CD4-positive, alpha-beta T cell (primary cell): ENCODE measurements at regions not wholly inside any gene's neighbourhood (a gene's known extent, or its start where the extent isn't known, plus 50 kb on each side); places are given as distances from the start of the nearest gene placed in this dataset.

Experiments used
- ATAC-seq: fragments of 200-7000 bp; cut with Tn5 transposase; one replicate; pipeline ENCODE4 v1.10.0; 2022; ENCODE audit warnings: mild to moderate bottlenecking; ENCODE audit not compliant: poor library complexity
- CTCF ChIA-PET: fragments of 350-600 bp; sonication (Branson Sonifier 250); formaldehyde crosslinking; loops from one replicate; lab custom pipeline; 2021; ENCODE audit warnings: antibody characterized with exemption, inconsistent platforms; lab: Charles Lee
- POLR2A ChIA-PET: fragments of 350-600 bp; sonication (Branson Sonifier 250); formaldehyde crosslinking; loops from one replicate; lab custom pipeline; 2021; ENCODE audit warnings: antibody characterized with exemption, inconsistent platforms; lab: Charles Lee
- DNase-seq, 14 experiments: peaks; one replicate each; pipeline ENCODE4 v3.0.0-alpha.2; 2013 to 2020; ENCODE audit warnings: mixed read lengths in 2 of 14
- H3K27ac ChIP-seq, 2 donors: one replicate each; pipeline versions ENCODE4 v1.5.1 to v1.7.0; 2013; ENCODE audit warnings: low read length in 2 of 2, low read depth in 1 of 2, mild to moderate bottlenecking in 1 of 2
- H3K27me3 ChIP-seq, 2 experiments: 1 replicate in 1 of 2; 2 replicates in 1 of 2; pipeline versions ENCODE4 v1.6.1 to v1.7.0; 2013; ENCODE audit warnings: low read length in 2 of 2, control low read depth in 1 of 2, mild to moderate bottlenecking in 1 of 2, moderate library complexity in 1 of 2; ENCODE audit not compliant: insufficient read depth in 2 of 2, control insufficient read depth in 1 of 2
- H3K36me3 ChIP-seq: one replicate; pipeline ENCODE4 v1.6.1; 2013; ENCODE audit warnings: low read length, control low read depth; ENCODE audit not compliant: insufficient read depth
- H3K4me1 ChIP-seq: one replicate; pipeline ENCODE4 v1.6.1; 2013; ENCODE audit warnings: low read length, control low read depth; ENCODE audit not compliant: insufficient read depth
- H3K4me3 ChIP-seq: one replicate; pipeline ENCODE4 v1.5.1; 2013; ENCODE audit warnings: mild to moderate bottlenecking, low read length, moderate library complexity
- H3K9me3 ChIP-seq, 2 experiments: 1 replicate in 1 of 2; 2 replicates in 1 of 2; pipeline versions ENCODE4 v1.6.1 to v1.7.0; 2013; ENCODE audit warnings: low read length in 2 of 2, mild to moderate bottlenecking in 2 of 2, control low read depth in 1 of 2, moderate library complexity in 1 of 2; ENCODE audit not compliant: control insufficient read depth in 1 of 2, insufficient read depth in 1 of 2
- H3K27ac Mint-ChIP-seq: one replicate; pipeline ENCODE4 v1.8.0; 2020; ENCODE audit warnings: mixed read lengths
- H3K27me3 Mint-ChIP-seq: one replicate; pipeline ENCODE4 v1.8.0; 2021; ENCODE audit warnings: mixed read lengths
- H3K36me3 Mint-ChIP-seq: one replicate; pipeline ENCODE4 v1.8.0; 2021; ENCODE audit warnings: low read depth, mixed read lengths
- H3K4me1 Mint-ChIP-seq: one replicate; pipeline ENCODE4 v1.8.0; 2021; ENCODE audit warnings: low read depth, mixed read lengths
- H3K4me3 Mint-ChIP-seq: one replicate; pipeline ENCODE4 v1.8.0; 2020; ENCODE audit warnings: mild to moderate bottlenecking, mixed read lengths
- H3K9me3 Mint-ChIP-seq: one replicate; pipeline ENCODE4 v1.8.0; 2020; ENCODE audit warnings: mixed read lengths
- CTCF ChIP-seq: fragments of 200-600 bp; IDR thresholded peaks from one replicate; pipeline ENCODE4 v1.8.0; 2022; ENCODE audit warnings: antibody characterized with exemption, mild to moderate bottlenecking
- intact Hi-C, 2 experiments: fragments of 100-400 bp; cut with DNase I in 1 of 2; cut with micrococcal nuclease in 1 of 2; formaldehyde crosslinking; loops; one replicate each; pipeline versions ENCODE4 v1.15.1 to v1.9.0; 2023 to 2025; cut with DNase I, micrococcal nuclease

DNA sequence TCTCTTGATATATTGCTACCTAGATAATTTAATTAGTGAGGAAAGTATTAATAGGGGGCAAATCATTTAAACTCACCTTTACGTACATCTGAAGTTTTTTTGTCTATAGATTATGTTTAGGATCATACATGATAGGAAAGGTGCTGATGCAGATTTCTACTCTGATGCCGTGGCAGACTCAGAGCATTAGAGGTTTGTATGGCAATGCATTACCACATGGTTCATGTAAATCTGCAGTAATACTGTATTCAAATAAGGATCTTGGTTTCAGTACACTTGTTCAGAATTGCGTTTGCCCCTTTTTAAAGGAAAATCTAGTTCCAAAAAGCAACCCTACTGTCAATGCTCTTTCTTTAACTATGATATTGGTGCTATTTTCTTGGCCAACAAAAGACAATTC is 288.3 kb downstream of the PTPRC start:
- DNase-seq: peak in 1 of 14 experiments; percentile 24
- H3K36me3 ChIP-seq: no peaks in the 10 kb centered on the region
- no peak for TF ChIP-seq CTCF
- no peak overlapping the region for H3K27ac ChIP-seq
- no peak overlapping the region for H3K4me3 Mint-ChIP-seq
- no peaks in the 10 kb centered on the region for H3K36me3 Mint-ChIP-seq
- no peak for ATAC-seq
- no peaks in the 10 kb centered on the region for H3K9me3 ChIP-seq
- no peaks in the 10 kb centered on the region for H3K27me3 Mint-ChIP-seq
- peaks cover 67% of the 10 kb centered on the region for H3K4me1 Mint-ChIP-seq
- ChIA-PET POLR2A (no interaction called here), CTCF (no interaction called here)
- intact Hi-C loops: no loop called here
- H3K27me3 ChIP-seq: no peaks in the 10 kb centered on the region
- no peaks in the 10 kb centered on the region for H3K9me3 Mint-ChIP-seq
- no peak overlapping the region for H3K4me3 ChIP-seq
- peak overlapping the region; percentile 35 for H3K27ac Mint-ChIP-seq
- peaks cover 7% of the 10 kb centered on the region for H3K4me1 ChIP-seq

- H3K4me1 ChIP-seq: peaks cover 5% of the 10 kb centered on the region
- TF ChIP-seq CTCF: no peak
These were observed 290.3 kb downstream of the PTPRC start for GRCh38 chr1:198929111-198929604.

GRCh38 chr1:198929961-198930599 is 291.2 kb downstream of the PTPRC start:
- intact Hi-C loops: loop anchor here in 1 of 2 experiments (10.0 kb wide), 1 partner anchor 765 kb away; no protein-coding TSS in a partner anchor
- Histone ChIP-seq H3K36me3 (no peaks in the 10 kb centered on the region), H3K4me1 (peaks cover 5% of the 10 kb centered on the region), H3K27me3 (no peaks in the 10 kb centered on the region), H3K4me3 (peak overlapping the region; percentile 34), H3K9me3 (no peaks in the 10 kb centered on the region), H3K27ac (no peak overlapping the region)
- no peaks in the 10 kb centered on the region for H3K27me3 Mint-ChIP-seq
- TF ChIP-seq CTCF: no peak
- ATAC-seq (peak; percentile 68), DNase-seq (peak in 4 of 14 experiments; percentile 21 to 68 (median 59))
- POLR2A ChIA-PET: interaction anchor here (1.0 to 2.7 kb wide), 3 partner anchors 8 to 15 kb away, joined by 3 to 14 read pairs (median 4); no protein-coding TSS in a partner anchor
- no peaks in the 10 kb centered on the region for H3K9me3 Mint-ChIP-seq
- peak overlapping the region; percentile 89 for H3K4me3 Mint-ChIP-seq
- H3K4me1 Mint-ChIP-seq: peaks cover 55% of the 10 kb centered on the region
- H3K27ac Mint-ChIP-seq: peak overlapping the region; percentile 85
- CTCF ChIA-PET: no interaction called here
- H3K36me3 Mint-ChIP-seq: no peaks in the 10 kb centered on the region

More at GRCh38 chr1:198929111-198929604, 290.3 kb downstream of the PTPRC start:
- Histone ChIP-seq H3K27ac (no peak overlapping the region), H3K36me3 (no peaks in the 10 kb centered on the region), H3K27me3 (no peaks in the 10 kb centered on the region), H3K9me3 (no peaks in the 10 kb centered on the region), H3K4me3 (no peak overlapping the region)
- Mint-ChIP-seq H3K4me1 (peaks cover 64% of the 10 kb centered on the region), H3K36me3 (no peaks in the 10 kb centered on the region), H3K27ac (peak overlapping the region; percentile 85), H3K9me3 (no peaks in the 10 kb centered on the region), H3K4me3 (peak overlapping the region; percentile 35), H3K27me3 (no peaks in the 10 kb centered on the region)
- intact Hi-C loops: no loop called here
- CTCF ChIA-PET: interaction anchor here (1.0 kb wide), 1 partner anchor 12 kb away, joined by 4 read pairs; no protein-coding TSS in a partner anchor
- POLR2A ChIA-PET: interaction anchor here (0.8 to 2.7 kb wide), 3 partner anchors 8 to 14 kb away, joined by 3 to 14 read pairs (median 6); no protein-coding TSS in a partner anchor
- ATAC-seq: no peak
- no peak for DNase-seq
